HG03432 (cell line): ENCODE measurements at regions not wholly inside any gene's neighbourhood (a gene's known extent, or its start where the extent isn't known, plus 50 kb on each side); places are given as distances from the start of the nearest gene placed in this dataset.
"Not testable (repeated sequence)": the region's sequence is repeated elsewhere in the genome, so short reads cannot be mapped to it uniquely, and the experiment has no call there.

Experiments used
- ATAC-seq: cut with Tn5 transposase; IDR thresholded peaks from one replicate; pipeline ENCODE4 v1.9.1; 2021; ENCODE audit warnings: mild to moderate bottlenecking, moderate library complexity; ENCODE audit not compliant: unreplicated experiment

- ATAC-seq = no peak
Observed at GRCh38 chr12:124477107-124477915, 90.1 kb downstream of the NCOR2 start.

DNA sequence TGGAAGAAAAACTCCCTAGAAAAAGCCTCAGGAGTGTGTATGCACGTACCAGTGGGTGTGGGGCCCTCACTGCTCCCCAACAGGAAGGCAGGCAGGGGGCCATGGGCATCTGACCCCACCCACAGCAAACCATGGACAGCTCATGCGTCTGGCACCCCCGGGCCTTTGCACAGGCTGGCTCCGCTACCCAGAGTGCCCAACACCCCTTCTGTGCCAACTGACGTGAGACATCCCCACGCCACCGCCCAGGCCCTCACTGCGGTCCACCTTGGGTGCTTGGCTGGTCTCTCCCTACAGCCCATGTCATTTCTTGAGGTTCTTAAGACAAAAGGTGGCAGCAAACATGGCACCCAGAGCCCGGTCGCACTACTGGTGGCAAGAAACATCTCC lies 91.4 kb downstream of the NCOR2 start:
- ATAC-seq = no peak

DNA sequence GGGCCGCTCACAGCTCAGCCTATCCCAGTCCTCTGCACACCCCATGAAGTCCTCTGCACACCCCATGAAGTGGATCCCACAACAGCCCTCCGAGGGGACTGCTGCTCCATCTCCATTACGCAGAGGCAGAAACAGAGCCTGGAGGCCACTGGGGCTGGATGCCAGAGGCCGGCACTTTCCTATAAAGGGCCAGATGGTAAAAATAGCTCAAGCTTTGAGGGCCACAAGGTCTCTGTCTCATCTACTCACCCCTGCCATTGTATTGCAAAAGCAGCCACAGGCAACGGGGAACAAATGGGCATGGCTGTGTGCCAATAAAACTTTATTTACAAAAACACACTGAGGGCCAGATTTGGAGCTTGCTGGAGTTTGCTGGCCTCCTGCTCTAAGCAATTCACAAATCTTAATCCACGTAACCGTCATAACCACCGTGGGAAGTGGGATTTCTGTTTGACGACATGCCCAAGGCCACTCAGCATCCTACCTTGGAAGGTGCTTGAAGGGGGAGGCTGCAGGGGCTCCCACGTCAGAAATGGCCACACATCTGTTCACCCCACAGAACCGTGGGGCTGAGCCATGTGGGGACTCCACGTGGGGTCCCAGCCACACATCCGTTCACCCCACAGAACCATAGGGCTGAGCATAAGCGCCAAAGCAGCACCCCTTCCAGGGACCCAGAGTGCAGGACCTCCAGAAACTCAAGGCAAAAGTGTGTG lies 92.0 kb downstream of the NCOR2 start:
- ATAC-seq = no peak

GRCh38 chr12:124474709-124475108 lies 92.7 kb downstream of the NCOR2 start:
- ATAC-seq = no peak

GRCh38 chr12:124472690-124473279 lies 94.6 kb downstream of the NCOR2 start:
- ATAC-seq = no peak

- no peak for ATAC-seq
Observed at GRCh38 chr12:124471828-124472227, 95.6 kb downstream of the NCOR2 start.

- ATAC-seq = no peak
Observed at GRCh38 chr12:124470806-124471205, 96.6 kb downstream of the NCOR2 start.

- no peak for ATAC-seq
Observed at GRCh38 chr12:124470139-124470538, 97.3 kb downstream of the NCOR2 start.

- ATAC-seq = no peak
Observed at GRCh38 chr12:124469193-124469888, 98.1 kb downstream of the NCOR2 start.

GRCh38 chr12:124467549-124467948 lies 99.9 kb downstream of the NCOR2 start:
- ATAC-seq = not testable (repeated sequence)

DNA sequence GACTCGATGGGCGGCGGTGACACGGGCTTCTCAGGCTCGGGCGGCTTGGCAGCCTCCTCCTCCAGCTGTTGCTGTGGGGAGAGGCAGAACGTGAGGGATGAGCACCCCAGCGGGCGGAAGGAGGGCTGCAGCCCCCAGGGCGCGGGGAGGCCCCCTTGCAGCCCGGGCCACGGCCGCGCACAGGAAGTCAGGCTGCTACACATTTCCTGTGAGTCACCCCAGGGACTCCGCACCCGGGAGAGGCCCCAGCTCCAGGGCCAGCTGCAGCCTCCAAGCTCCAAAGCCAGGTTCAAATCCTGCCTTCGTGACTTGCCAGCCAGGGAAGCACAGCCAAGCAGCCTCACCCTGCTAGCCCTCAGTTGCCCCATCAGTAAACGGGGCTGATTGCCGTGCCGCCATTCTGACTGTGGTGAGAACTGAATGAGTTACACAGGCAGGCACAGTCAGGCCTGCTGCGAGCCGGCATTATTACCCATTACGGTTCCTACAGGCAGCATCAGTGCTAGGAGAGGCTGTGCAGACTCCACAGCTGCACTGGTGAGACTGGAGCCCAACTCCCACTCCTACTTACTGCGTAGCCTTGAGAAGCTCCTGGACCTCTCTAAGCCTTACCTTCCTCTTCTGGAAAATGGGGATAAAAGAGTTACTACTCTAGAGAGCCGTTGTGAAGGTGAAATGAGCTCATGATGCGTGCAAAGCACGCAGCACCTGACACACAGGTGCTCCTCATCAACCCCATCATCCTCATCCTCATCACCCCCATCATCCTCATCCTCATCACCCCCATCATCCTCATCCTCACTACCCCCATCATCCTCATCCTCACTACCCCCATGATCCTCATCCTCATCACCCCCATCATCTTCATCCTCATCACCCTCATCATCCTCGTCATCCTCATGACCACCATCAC lies 100.9 kb downstream of the NCOR2 start:
- peak; percentile 98 for ATAC-seq

GRCh38 chr12:124465473-124465872 lies 101.9 kb downstream of the NCOR2 start:
- ATAC-seq = no peak

DNA sequence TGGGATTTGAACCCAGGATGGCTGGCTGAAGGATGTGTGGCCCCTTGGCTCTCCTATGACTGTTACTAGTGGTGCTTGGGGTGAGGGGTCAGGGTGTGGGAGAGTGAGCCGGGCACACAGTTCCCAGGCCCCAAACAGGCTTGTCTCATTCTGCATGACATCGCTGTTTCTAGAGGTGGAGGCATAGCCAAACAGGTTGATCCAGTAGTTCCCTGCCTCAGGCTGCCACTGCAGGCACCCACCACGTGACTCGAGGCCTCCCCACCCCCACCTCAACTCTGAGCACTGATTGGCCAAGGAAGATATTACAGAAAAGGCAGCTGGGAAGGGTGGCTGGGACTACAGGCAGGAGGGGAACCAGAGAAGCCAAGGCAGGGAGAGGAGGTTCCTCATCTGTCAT lies 102.6 kb downstream of the NCOR2 start:
- ATAC-seq = no peak

DNA sequence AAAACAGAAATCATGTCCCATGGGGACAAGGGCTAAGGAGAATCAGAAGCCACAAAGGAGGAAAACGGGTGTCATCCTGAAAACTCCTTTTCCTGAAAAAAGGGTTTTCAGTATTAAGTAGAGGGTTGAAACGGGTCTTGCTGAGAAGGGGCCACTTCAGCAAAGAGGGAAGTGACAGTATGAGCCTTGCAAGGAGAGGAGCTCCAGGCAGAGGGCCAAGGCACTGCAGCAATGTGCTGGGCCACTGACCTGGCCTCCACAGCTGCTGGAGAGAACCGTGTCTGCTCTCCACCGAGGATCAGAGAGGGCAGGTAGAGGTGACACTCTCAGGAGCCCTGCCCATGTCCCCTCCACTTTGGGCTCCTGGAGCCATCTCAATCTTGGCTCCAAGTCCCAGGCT lies 103.3 kb downstream of the NCOR2 start:
- no peak for ATAC-seq

DNA sequence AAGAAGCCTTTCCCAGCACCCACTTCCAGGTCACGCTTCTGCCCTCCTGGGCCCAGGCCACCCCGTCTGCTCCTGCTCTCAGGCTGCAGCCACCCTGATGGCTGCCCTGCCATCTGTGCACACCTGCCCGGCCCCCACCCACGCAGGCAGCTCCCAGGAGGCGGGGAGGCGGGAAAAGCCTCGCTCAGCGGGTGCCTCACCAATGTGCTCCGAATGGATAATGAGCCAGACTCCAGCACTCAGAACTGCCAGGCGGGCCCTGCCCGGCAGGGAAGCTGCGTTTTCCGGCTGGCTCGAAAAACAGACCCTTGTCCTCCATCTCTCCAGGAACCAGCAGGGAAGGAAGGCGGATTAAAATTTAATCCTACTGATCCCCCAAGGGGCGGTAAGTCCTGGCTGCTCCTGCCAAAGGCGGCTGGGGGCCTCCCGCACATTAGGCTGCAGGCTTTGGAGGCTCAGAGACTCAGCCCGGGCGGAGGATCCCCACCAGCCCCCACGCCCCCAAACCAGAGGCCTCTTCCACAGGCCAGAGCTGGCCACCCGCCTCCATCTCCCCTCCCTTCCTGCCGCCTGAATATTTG lies 104.0 kb downstream of the NCOR2 start:
- ATAC-seq = no peak

GRCh38 chr12:124462750-124463149 lies 104.7 kb downstream of the NCOR2 start:
- no peak for ATAC-seq

GRCh38 chr12:124461851-124462623 lies 105.4 kb downstream of the NCOR2 start:
- no peak for ATAC-seq

DNA sequence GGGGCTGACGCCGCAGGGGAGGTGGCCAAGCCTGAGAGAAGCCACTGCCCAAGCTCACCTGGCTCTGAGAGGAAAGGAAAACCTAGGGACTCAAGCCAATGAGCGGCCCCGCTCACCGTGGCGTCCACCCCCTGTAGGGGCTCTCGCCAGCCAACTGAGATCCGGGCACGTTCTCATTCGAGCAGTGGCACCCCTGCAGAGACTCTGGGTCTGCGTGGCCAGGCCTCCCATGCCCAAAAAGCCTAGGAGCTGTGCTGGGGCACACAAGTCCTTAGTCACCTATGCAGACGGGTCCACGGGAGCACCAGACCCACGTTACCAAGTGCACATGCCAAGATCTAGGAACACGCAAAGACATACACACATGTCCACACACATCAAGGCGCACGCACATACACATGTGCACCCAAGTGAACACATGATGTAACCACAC lies 106.2 kb downstream of the NCOR2 start:
- no peak for ATAC-seq

DNA sequence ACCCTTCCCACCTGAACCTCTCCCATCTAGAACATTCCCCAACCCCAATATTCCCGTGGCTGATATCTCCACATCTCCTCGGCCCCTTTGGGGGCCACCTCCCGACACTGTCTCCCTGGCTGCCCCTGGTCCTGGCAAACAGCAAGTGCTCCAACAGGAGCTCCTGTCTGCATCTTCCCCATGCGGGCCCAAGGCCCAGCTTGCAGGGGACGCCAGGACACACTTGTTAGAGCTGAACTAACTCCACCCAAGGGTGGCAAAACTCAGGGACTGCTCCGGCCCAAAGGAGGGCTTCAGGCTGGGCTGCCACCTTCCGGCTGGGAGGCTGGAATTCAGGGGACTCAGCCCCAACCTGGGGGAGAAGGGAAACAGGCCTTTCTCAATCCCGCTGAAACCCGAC lies 106.6 kb downstream of the NCOR2 start:
- no peak for ATAC-seq
